GM23248 (cell line): ENCODE measurements at regions not wholly inside any gene's neighbourhood (a gene's known extent, or its start where the extent isn't known, plus 50 kb on each side); places are given as distances from the start of the nearest gene placed in this dataset.

ENCODE experiments used
- DNase-seq: peaks from one replicate; pipeline ENCODE4 v3.0.0-alpha.2; 2015
- H2AFZ ChIP-seq: fragments of 200-600 bp; sonication (generic); 2 replicates; pipeline ENCODE4 v1.6.1; 2016; ENCODE audit warnings: antibody characterized with exemption
- H3F3A ChIP-seq: fragments of 200-600 bp; sonication (generic); 2 replicates; pipeline ENCODE4 v1.6.1; 2016; ENCODE audit warnings: mild to moderate bottlenecking, antibody characterized with exemption, mixed run types; ENCODE audit not compliant: insufficient read depth
- H3K27ac ChIP-seq: fragments of 200-600 bp; sonication (generic); 2 replicates; pipeline ENCODE4 v1.5.1; 2016; ENCODE audit warnings: mild to moderate bottlenecking
- H3K27me3 ChIP-seq: fragments of 200-600 bp; sonication (generic); replicated peaks from 2 replicates; pipeline ENCODE4 v1.6.1; 2016; ENCODE audit warnings: mild to moderate bottlenecking; ENCODE audit not compliant: insufficient read depth
- H3K36me3 ChIP-seq: fragments of 200-600 bp; sonication (generic); 2 replicates; pipeline ENCODE4 v1.6.1; 2016; ENCODE audit warnings: low read depth, mild to moderate bottlenecking
- H3K4me1 ChIP-seq: fragments of 200-600 bp; sonication (generic); 2 replicates; pipeline ENCODE4 v1.6.1; 2016; ENCODE audit warnings: mild to moderate bottlenecking; ENCODE audit not compliant: insufficient read depth
- H3K4me2 ChIP-seq: fragments of 200-600 bp; sonication (generic); one replicate; pipeline ENCODE4 v1.6.1; 2016; ENCODE audit warnings: mild to moderate bottlenecking; ENCODE audit not compliant: unreplicated experiment
- H3K4me3 ChIP-seq: fragments of 200-600 bp; sonication (generic); 2 replicates; pipeline ENCODE4 v1.5.1; 2016; ENCODE audit warnings: mild to moderate bottlenecking
- H3K79me2 ChIP-seq: fragments of 200-600 bp; sonication (generic); 2 replicates; pipeline ENCODE4 v1.6.1; 2016; ENCODE audit warnings: mild to moderate bottlenecking; ENCODE audit not compliant: insufficient read depth
- H3K9ac ChIP-seq: fragments of 200-600 bp; sonication (generic); 2 replicates; pipeline ENCODE4 v1.6.1; 2016; ENCODE audit warnings: mild to moderate bottlenecking
- H3K9me2 ChIP-seq: fragments of 200-600 bp; sonication (generic); 2 replicates; pipeline ENCODE4 v1.6.1; 2016; ENCODE audit warnings: mixed run types, mild to moderate bottlenecking, moderate library complexity; ENCODE audit not compliant: insufficient read depth
- H3K9me3 ChIP-seq: fragments of 200-600 bp; sonication (generic); one replicate; pipeline ENCODE4 v1.6.1; 2017; ENCODE audit warnings: low read depth
- H4K20me1 ChIP-seq: fragments of 200-600 bp; sonication (generic); 2 replicates; pipeline ENCODE4 v1.6.0; 2016; ENCODE audit not compliant: insufficient read depth
- EZH2 ChIP-seq: fragments of 200-600 bp; sonication (generic); IDR thresholded peaks from 2 replicates; pipeline ENCODE4 v1.6.1; 2018; ENCODE audit warnings: antibody characterized with exemption, mild to moderate bottlenecking; ENCODE audit not compliant: insufficient read depth, poor library complexity, severe bottlenecking
- EZH2phosphoT487 ChIP-seq: fragments of 200-600 bp; sonication (generic); IDR thresholded peaks from 2 replicates; pipeline ENCODE4 v1.6.1; 2018; ENCODE audit warnings: antibody characterized with exemption, moderate library complexity, mild to moderate bottlenecking, low read depth; ENCODE audit not compliant: insufficient read depth
- WGBS, 2 experiments: methylation state at CpG; one replicate each; pipeline ENCODE4 v1.1.6; 2015 to 2017; ENCODE audit warnings: low lambda C conversion rate in 2 of 2, low coverage in 1 of 2; ENCODE audit errors: missing lambda C conversion rate in 2 of 2; 5-methylcytosine and 5-hydroxymethylcytosine counted together
- in situ Hi-C: fragments of 300-500 bp; cut with MboI; formaldehyde crosslinking; loops from 2 replicates; pipeline ENCODE4 v1.15.0; 2020

DNA sequence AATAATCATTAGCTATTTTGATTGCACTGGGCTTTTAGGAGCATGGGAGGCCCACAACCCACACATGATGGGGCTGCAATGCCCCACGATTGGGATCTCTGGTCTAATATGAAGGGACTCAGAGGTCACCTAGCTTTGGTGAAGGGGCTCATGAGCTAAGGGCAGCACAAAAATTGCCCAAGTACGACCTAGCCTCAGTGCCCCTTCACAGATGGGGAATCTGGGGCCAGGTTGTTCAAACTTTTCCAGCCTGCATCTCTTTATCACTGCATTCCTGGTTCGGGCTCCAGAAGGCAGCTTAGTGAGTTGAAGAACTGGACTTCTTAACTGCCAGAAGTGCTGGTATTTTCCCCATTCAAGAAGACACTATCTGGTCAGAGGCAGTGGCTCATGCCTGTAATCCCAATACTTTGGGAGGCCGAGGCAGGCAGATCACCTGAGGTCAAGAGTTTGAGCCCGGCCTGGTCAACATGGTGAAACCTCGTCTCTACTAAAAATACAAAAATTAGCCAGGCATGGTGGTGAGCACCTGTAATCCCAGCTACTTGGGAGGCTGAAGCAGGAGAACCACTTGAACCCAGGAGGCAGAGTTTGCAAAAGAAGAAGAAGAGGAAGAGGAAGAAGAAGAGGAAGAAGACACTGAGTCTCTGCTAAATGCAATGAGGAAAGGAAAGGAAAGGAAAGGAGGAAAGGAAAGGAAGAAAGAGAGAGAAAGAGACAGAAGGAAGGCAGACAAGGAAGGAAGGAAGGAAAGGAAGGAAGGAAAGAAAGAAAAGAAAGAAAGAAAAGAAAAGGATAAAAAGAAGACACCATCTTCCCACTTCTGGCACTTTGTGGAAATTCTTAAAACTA is 258.5 kb upstream of the IRF2BP2 start:
- H3K9me3 ChIP-seq = no peaks in the 10 kb centered on the region
- no peak overlapping the region for H3K4me2 ChIP-seq
- peaks cover 15% of the 10 kb centered on the region; the same call in 1 of the 2 replicates for H3K4me1 ChIP-seq
- no peaks in the 10 kb centered on the region for H3K79me2 ChIP-seq
- H3K9ac ChIP-seq = no peak overlapping the region
- H3K27ac ChIP-seq = no peak overlapping the region
- no peaks in the 10 kb centered on the region for H4K20me1 ChIP-seq
- H3K36me3 ChIP-seq = no peaks in the 10 kb centered on the region
- H3K9me2 ChIP-seq = no peaks in the 10 kb centered on the region
- in situ Hi-C loops = no loop called here
- H3K4me3 ChIP-seq = no peak overlapping the region
- no peak overlapping the region for H2AFZ ChIP-seq
- 94 to 96% methylated on average over 6 of the region's 6 CpGs for WGBS, 2 experiments
- no peak for DNase-seq
- TF ChIP-seq EZH2phosphoT487 (no peak), EZH2 (no peak)
- no peaks in the 10 kb centered on the region; the same call in 1 of the 2 replicates for H3F3A ChIP-seq
- H3K27me3 ChIP-seq = no peaks in the 10 kb centered on the region

DNA sequence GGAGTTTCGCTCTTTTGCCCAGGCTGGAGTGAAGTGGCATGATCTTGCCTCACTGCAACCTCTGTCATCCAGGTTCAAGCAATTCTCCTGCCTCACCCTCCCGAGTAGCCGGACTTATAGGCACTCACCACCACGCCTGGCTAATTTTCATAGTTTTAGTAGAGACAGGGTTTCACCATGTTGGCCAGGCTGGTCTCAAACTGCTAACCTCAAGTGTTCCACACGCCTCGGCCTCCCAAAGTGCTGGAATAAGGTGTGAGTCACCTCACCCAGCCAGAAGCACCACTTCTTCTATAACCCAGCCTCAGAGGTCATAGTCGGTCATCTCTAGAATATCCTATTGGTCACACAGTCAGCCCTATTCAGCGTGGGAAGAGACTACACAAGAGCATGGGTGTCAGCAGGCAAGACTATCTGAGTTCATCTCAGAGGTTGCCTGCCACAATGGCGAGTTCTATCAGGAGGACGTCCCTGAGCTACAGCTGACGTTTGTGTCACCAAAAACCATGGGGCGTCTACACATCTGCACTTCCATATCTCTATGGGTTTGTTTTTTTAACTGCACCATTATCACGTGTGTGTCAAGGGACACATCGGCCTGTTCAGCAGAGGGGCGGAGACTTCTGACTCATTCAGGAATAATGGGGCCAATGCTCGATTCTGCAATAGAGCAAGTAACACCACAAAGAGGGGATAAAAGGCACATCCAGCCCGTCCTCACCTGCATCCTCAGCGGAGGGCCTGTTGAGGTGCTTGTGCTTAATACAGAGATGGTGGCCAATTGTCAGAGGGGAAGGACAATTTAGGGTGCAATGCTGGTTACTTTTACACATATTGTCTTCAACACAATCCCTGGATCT is 256.3 kb upstream of the IRF2BP2 start:
- Histone ChIP-seq H3K9me3 (no peaks in the 10 kb centered on the region), H3K27me3 (no peaks in the 10 kb centered on the region), H3K27ac (peak overlapping the region; percentile 34), H3K9ac (no peak overlapping the region), H3K4me2 (no peak overlapping the region), H3K4me3 (no peak overlapping the region), H3F3A (no peaks in the 10 kb centered on the region; the same call in 1 of the 2 replicates), H3K4me1 (peaks cover 25% of the 10 kb centered on the region; the same call in 1 of the 2 replicates), H3K36me3 (no peaks in the 10 kb centered on the region), H4K20me1 (no peaks in the 10 kb centered on the region), H2AFZ (no peak overlapping the region; the same call in 1 of the 2 replicates), H3K79me2 (no peaks in the 10 kb centered on the region), H3K9me2 (no peaks in the 10 kb centered on the region)
- in situ Hi-C loops = no loop called here
- WGBS, 2 experiments = 40 to 41% methylated on average over 18 of the region's 18 CpGs
- peak; percentile 92 for DNase-seq
- no peak for TF ChIP-seq EZH2phosphoT487
- TF ChIP-seq EZH2 = no peak

DNA sequence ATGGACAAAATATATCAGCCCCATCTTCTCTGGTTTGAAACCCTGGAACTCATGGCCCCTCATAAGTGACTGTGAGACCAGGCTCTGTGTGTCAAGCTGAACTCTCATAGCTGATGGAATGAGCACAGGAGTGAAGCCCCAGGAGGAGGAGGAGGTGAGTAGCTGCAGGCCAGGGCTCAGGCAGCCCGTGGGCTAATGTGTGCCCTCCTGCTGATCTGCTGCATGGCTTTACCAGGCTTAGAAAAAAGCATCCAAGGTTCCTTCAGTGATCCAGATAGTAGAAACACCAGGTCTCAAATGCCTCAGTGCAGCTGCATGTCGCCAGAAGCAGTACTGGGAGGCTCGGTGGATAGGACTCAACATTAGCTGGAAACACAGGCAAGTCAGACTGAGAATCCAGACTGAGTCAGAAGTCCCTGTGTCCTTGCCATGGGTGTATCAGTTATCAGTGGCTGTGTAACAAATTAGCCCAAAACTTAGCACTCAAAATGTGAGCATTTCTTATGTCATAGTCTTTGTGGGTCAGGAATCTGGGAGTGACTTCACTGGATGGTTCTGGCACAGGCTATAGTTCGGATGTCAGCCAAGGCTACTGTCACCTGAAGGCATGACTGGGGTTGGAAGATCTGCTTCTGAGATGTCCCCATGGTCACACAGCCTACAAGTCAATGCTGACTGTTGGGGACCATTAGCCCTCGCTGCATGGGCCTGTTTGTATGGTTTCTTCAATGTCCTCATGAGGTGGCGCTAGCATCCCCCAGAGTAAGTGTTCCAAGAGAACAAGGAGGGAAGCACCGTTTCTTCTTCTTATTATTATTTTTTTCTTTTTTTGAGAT is 255.4 kb upstream of the IRF2BP2 start:
- Histone ChIP-seq H3K9me2 (no peaks in the 10 kb centered on the region), H3K4me1 (peaks cover 25% of the 10 kb centered on the region; the same call in 1 of the 2 replicates), H4K20me1 (no peaks in the 10 kb centered on the region), H3K4me2 (no peak overlapping the region), H3K79me2 (no peaks in the 10 kb centered on the region), H3K4me3 (no peak overlapping the region), H3K27me3 (no peaks in the 10 kb centered on the region), H3F3A (no peaks in the 10 kb centered on the region; the same call in 1 of the 2 replicates), H2AFZ (no peak overlapping the region), H3K9me3 (no peaks in the 10 kb centered on the region), H3K9ac (no peak overlapping the region), H3K27ac (peak overlapping the region; percentile 34), H3K36me3 (no peaks in the 10 kb centered on the region)
- WGBS, 2 experiments = 93 to 95% methylated on average over 7 of the region's 7 CpGs
- no peak for TF ChIP-seq EZH2phosphoT487
- TF ChIP-seq EZH2 = no peak
- in situ Hi-C loops = no loop called here
- no peak for DNase-seq

DNA sequence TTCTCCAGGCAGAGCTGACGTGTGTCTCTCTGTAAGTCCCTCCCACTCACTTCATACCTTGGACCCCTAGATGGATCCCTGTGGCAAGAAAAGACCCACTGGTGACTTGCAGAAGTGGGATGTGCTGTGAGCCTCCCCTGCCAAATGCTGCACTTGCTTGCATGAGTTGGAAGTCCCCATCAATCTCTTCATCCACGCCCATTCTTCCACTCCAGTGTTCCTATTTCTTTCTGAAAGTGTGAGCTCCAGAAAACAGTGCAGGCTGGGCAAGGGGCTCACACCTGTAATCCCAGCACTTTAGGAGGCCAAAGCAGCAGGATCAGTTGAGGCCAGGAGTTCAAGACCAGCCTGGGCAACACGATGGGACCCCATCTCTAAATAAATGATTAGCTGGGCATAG is 254.1 kb upstream of the IRF2BP2 start:
- H3K79me2 ChIP-seq = no peaks in the 10 kb centered on the region
- no peak overlapping the region for H3K4me3 ChIP-seq
- no peak for TF ChIP-seq EZH2
- no peak for TF ChIP-seq EZH2phosphoT487
- no peak overlapping the region for H3K27ac ChIP-seq
- H3K27me3 ChIP-seq = no peaks in the 10 kb centered on the region
- in situ Hi-C loops = no loop called here
- no peak overlapping the region for H3K9ac ChIP-seq
- 96 to 98% methylated on average over 3 of the region's 3 CpGs for WGBS, 2 experiments
- DNase-seq = no peak
- no peak overlapping the region for H2AFZ ChIP-seq
- H3K4me2 ChIP-seq = no peak overlapping the region
- peaks cover 25% of the 10 kb centered on the region; the same call in 1 of the 2 replicates for H3K4me1 ChIP-seq
- no peaks in the 10 kb centered on the region; the same call in 1 of the 2 replicates for H3F3A ChIP-seq
- no peaks in the 10 kb centered on the region for H3K9me2 ChIP-seq
- H4K20me1 ChIP-seq = no peaks in the 10 kb centered on the region
- H3K9me3 ChIP-seq = no peaks in the 10 kb centered on the region
- no peaks in the 10 kb centered on the region for H3K36me3 ChIP-seq
